ENCODE measurements at regions not wholly inside any gene's neighbourhood (a gene's known extent, or its start where the extent isn't known, plus 50 kb on each side); places are given as distances from the start of the nearest gene placed in this dataset.

DNA sequence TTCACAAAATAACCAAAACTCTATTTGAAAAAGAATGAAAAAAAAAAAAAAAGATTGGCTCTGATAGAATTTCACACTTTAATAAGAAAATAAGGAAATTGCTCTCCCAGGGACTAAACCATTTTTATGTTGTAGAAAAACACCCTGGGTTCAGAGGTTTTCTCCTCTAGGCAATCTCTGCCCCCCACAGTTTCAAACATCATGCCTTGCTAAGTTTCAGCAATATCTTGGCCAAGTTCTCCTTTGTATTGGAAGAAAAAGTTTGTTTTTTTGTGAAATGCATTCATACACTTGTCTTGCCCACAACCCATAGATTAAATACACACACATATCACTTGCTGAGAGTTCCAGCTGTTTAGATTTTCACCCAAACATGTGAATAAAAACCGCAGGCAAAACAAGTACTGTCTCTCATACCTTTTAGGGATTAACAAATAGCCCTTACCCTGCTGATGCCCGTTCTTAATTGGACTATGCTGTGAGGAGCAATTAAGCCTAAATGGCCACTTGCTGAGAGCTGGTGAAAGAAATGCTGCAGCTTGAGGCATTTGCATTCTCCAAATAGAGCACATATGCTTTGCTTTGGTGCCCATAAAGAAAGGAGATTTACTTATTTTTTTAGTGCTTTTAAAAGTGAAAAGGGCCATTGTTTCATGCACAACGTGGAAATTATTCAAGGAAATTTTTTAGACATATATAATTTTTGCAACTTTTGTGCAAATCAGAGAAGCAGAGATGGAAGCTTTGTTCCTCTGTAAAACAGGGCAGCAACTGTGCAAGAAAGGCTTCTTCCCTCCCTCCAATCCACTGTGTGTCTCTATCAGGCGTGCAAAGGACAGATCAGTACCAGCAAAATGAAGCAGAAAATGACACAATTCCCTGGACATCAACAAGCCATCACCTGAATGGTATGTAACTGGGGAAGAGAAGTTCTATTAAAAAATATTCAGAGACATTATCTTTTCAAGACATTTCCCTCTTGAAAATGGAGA lies 262.4 kb upstream of the KIF2A start:
- intact Hi-C loops (cut with DNase I; ENCODE audit: low total_unique reads): no loop called here
- H3K9me3 ChIP-seq: no peaks in the 10 kb centered on the region
- TF ChIP-seq, protein P1, sequence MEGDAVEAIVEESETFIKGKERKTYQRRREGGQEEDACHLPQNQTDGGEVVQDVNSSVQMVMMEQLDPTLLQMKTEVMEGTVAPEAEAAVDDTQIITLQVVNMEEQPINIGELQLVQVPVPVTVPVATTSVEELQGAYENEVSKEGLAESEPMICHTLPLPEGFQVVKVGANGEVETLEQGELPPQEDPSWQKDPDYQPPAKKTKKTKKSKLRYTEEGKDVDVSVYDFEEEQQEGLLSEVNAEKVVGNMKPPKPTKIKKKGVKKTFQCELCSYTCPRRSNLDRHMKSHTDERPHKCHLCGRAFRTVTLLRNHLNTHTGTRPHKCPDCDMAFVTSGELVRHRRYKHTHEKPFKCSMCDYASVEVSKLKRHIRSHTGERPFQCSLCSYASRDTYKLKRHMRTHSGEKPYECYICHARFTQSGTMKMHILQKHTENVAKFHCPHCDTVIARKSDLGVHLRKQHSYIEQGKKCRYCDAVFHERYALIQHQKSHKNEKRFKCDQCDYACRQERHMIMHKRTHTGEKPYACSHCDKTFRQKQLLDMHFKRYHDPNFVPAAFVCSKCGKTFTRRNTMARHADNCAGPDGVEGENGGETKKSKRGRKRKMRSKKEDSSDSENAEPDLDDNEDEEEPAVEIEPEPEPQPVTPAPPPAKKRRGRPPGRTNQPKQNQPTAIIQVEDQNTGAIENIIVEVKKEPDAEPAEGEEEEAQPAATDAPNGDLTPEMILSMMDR (IDR thresholded peaks at IDR 0.05): no peak
- no peaks in the 10 kb centered on the region for H3K27me3 ChIP-seq
- no peak overlapping the region for H3K27ac ChIP-seq
- H3K36me3 ChIP-seq: no peaks in the 10 kb centered on the region
- no peaks in the 10 kb centered on the region for H3K4me1 ChIP-seq
- no peak for DNase-seq
- no peak overlapping the region for H3K4me3 ChIP-seq

DNA sequence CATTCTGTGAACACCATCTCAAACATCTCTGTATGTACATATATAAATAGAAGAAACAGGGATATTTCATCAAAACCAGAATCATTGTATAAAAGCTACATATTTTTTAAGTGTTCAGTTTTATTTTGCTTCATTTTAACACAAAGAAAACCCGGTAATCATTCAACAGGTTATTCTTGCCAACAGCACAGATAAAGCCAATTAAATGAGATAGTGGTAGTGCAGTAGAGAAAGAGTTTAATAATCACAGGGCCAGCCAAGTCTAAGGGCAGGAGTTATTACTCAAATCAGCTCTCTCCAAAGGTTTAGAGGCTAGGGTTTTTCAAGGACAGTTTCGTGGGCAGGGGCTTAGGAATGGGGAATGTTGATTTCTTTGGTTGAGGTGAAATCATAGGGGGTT lies 261.0 kb upstream of the KIF2A start:
- TF ChIP-seq, protein P1 (IDR thresholded peaks at IDR 0.05): no peak
- H3K4me3 ChIP-seq: no peak overlapping the region
- intact Hi-C loops (cut with DNase I; ENCODE audit: low total_unique reads): no loop called here

DNA sequence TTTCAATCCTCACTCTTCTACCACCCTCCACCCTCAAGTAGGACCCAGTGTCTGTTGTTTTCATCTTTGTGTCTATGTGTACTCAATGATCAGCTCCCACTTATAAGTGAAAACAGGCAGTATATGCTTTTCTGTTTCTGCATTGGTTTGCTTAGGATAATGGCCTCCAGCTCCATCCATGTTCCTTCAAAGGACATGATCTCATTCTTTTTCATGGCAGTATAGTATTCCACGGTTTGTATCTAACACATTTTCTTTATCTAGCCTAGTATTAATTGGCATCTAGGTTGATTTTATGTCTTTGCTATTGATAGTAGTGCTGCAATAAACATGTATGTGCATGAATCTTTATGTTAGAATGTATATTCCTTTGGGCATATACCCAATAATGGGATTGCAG lies 259.8 kb upstream of the KIF2A start:
- no peaks in the 10 kb centered on the region for H3K27me3 ChIP-seq
- intact Hi-C loops (cut with DNase I; ENCODE audit: low total_unique reads): no loop called here
- no peaks in the 10 kb centered on the region for H3K36me3 ChIP-seq

More for the DNA sequence above, 261.0 kb upstream of the KIF2A start:
- Histone ChIP-seq H3K27ac (no peak overlapping the region), H3K36me3 (no peaks in the 10 kb centered on the region), H3K27me3 (no peaks in the 10 kb centered on the region), H3K9me3 (no peaks in the 10 kb centered on the region), H3K4me1 (no peaks in the 10 kb centered on the region)
- no peak for DNase-seq

DNA sequence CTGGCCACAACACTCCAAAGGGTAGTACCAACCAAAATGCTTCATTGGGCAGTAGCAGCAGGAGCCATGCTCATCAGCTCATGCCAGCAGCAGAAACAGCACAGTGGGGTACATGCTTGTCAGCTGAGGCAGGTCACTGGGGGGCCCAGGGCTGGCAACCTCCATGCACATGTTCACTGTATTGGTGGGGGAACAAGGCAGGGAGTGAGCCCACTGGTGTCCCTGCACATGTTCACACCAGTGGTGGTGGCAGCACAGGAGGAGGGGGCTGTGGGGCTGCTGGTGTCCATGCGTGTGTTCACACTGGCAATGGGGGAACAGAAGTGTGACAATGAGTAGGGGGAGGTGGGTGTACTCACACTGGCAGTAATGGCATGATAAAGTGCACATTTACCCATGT lies 254.3 kb upstream of the KIF2A start:
- Histone ChIP-seq H3K27ac (no peak overlapping the region), H3K4me1 (no peaks in the 10 kb centered on the region), H3K4me3 (no peak overlapping the region), H3K9me3 (peaks cover 0 to 6% (median 0%) of the 10 kb centered on the region in 3 donors), H3K27me3 (no peaks in the 10 kb centered on the region), H3K36me3 (no peaks in the 10 kb centered on the region)
- DNase-seq: no peak
- TF ChIP-seq, protein P1 (IDR thresholded peaks at IDR 0.05): no peak
- intact Hi-C loops (cut with DNase I; ENCODE audit: low total_unique reads): no loop called here

More for the DNA sequence above, 259.8 kb upstream of the KIF2A start:
- DNase-seq: no peak
- TF ChIP-seq, protein P1 (IDR thresholded peaks at IDR 0.05): no peak
- no peaks in the 10 kb centered on the region for H3K4me1 ChIP-seq
- H3K9me3 ChIP-seq: no peaks in the 10 kb centered on the region
- H3K27ac ChIP-seq: no peak overlapping the region
- no peak overlapping the region for H3K4me3 ChIP-seq

DNA sequence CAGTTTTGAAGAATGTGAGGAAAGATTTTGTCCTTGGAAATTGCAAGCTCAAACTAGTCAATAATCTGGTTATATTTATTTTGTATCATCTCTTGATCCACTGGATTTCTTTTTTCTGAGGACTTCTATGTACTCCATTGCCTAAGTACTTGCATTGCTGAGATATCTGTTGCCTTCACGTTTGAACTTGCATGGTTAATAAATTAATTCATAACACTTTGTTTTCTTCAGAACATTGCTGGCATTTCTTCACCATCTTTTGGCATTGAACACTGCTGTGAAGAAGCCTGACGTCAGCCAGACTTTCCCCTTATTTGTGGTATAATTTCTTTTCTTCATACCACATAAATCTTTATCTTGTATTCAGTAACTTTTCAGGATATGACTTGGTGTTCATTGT lies 246.0 kb upstream of the KIF2A start:
- no peaks in the 10 kb centered on the region for H3K27me3 ChIP-seq
- no peak for DNase-seq
- H3K36me3 ChIP-seq: no peaks in the 10 kb centered on the region
- H3K4me1 ChIP-seq: no peaks in the 10 kb centered on the region
- no peaks in the 10 kb centered on the region for H3K9me3 ChIP-seq
- TF ChIP-seq, protein P1 (IDR thresholded peaks at IDR 0.05): no peak
- intact Hi-C loops (cut with DNase I; ENCODE audit: low total_unique reads): no loop called here
- no peak overlapping the region for H3K4me3 ChIP-seq
- H3K27ac ChIP-seq: no peak overlapping the region
